Naive thymus-derived CD8-positive, alpha-beta T cell (primary cell): ENCODE measurements at regions not wholly inside any gene's neighbourhood (a gene's known extent, or its start where the extent isn't known, plus 50 kb on each side); places are given as distances from the start of the nearest gene placed in this dataset.
"Not testable (repeated sequence)": the region's sequence is repeated elsewhere in the genome, so short reads cannot be mapped to it uniquely, and the experiment has no call there.

Experiments used
- ATAC-seq, 2 donors: fragments of 150-1000 bp; cut with Tn5 transposase in 1 of 2; sonication (Bioruptor Pico), chemical (Tn5 transposase) in 1 of 2; 1 replicate in 1 of 2; 2 replicates in 1 of 2; pipeline ENCODE4 v1.10.0; 2021; ENCODE audit warnings: mild to moderate bottlenecking in 2 of 2, moderate library complexity in 2 of 2
- POLR2A ChIA-PET: fragments of 350-600 bp; sonication (Branson Sonifier 250); formaldehyde crosslinking; loops from one replicate; lab custom pipeline; 2021; ENCODE audit warnings: antibody characterized with exemption; lab: Charles Lee
- DNase-seq, 10 donors: peaks; one replicate each; pipeline versions ENCODE4 v3.0.0 to v3.0.0-alpha.2; 2020 to 2022
- H3K27ac Mint-ChIP-seq, 10 donors: one replicate each; pipeline ENCODE4 v1.8.0; 2020 to 2022; ENCODE audit warnings: mild to moderate bottlenecking in 10 of 10, mixed read lengths in 10 of 10, moderate library complexity in 4 of 10, inconsistent platforms in 1 of 10
- H3K27me3 Mint-ChIP-seq, 5 donors: one replicate each; pipeline ENCODE4 v1.8.0; 2021 to 2022; ENCODE audit warnings: mixed read lengths in 5 of 5
- H3K36me3 Mint-ChIP-seq, 3 donors: one replicate each; pipeline ENCODE4 v1.8.0; 2020 to 2022; ENCODE audit warnings: mixed read lengths in 3 of 3, mild to moderate bottlenecking in 2 of 3, inconsistent platforms in 1 of 3
- H3K4me1 Mint-ChIP-seq, 4 donors: one replicate each; pipeline ENCODE4 v1.8.0; 2021 to 2022; ENCODE audit warnings: mixed read lengths in 4 of 4
- H3K4me3 Mint-ChIP-seq, 10 donors: one replicate each; pipeline ENCODE4 v1.8.0; 2020 to 2022; ENCODE audit warnings: mild to moderate bottlenecking in 10 of 10, mixed read lengths in 10 of 10, moderate library complexity in 6 of 10, inconsistent platforms in 1 of 10
- H3K9me3 Mint-ChIP-seq, 9 donors: one replicate each; pipeline ENCODE4 v1.8.0; 2020 to 2022; ENCODE audit warnings: mixed read lengths in 9 of 9, mild to moderate bottlenecking in 3 of 9, inconsistent platforms in 1 of 9, moderate library complexity in 1 of 9

DNA sequence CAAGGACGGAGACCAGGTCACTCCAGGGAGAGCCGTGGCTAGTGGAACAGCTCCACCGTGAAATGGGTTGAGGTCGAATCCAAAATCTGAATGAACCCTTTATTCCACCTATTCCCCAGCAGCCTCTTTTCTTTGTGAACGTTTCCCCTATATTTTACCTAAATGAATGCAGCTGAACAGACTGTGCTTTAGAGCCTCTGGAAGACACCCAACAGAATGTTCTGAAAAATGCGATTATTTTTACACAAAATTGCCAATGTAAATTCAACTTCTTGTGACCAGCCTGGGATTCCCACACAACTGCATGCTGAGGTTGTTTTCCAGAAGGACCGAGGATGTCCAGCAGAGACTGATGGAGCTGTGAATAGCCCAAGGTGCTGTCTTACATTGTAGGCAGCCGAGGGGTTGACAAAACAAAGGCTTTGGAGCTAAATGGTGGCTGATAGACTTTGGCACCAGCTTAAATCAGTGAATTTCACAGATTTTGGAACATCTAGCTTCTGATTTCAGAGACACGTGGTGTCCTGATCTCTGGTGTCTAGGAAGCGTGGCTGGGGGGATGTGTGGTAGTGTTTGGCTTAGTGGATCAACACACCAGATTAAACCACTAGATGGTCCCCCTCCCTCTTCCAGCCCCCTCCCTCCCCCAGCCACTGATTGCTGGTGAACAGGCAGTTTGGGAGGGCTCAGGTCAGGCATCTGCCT is 150.4 kb downstream of the ZNF664 start:
- no peaks in the 10 kb centered on the region for H3K9me3 Mint-ChIP-seq
- H3K27ac Mint-ChIP-seq = no peak overlapping the region
- H3K4me1 Mint-ChIP-seq = no peaks in the 10 kb centered on the region
- DNase-seq (no peak), ATAC-seq (no peak)
- no peak overlapping the region for H3K4me3 Mint-ChIP-seq
- H3K27me3 Mint-ChIP-seq = peaks cover 0 to 7% (median 5%) of the 10 kb centered on the region in 5 donors
- POLR2A ChIA-PET = no interaction called here
- H3K36me3 Mint-ChIP-seq = no peaks in the 10 kb centered on the region

DNA sequence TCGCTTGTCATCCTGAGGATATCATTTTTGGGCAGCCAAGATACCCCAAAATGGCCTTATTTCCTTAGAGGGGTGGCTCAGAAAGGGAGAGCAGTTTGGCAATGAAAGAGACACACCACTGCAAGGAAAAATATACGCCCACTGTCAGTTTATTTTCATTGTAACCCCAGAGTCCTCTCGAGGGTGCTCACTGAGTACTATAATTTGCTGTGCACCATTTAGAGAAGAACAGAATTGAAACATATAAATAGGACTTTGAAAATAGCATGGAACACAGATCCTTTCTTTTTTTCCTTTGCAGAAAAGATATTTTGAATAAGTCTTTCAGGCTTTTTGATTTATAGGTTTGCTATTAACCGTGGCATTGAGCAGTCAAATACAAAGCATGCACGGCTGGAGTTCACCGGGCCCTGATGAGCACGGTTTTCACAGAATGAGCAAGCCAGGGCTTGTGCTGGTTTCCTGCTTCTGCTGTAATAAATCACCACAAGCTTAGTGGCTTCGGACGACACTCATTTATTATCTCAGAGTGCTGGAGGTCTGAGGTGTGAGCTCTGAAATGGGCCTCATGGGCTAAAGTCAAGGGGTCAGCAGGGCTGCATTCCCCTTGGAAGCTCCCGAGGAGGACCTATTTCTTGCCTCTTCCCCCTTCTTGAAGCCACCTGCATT is 152.3 kb downstream of the ZNF664 start:
- no peaks in the 10 kb centered on the region for H3K36me3 Mint-ChIP-seq
- POLR2A ChIA-PET = no interaction called here
- DNase-seq (no peak), ATAC-seq (no peak)
- peak overlapping the region in 1 of 10 donors; percentile 24 for H3K27ac Mint-ChIP-seq
- no peaks in the 10 kb centered on the region for H3K9me3 Mint-ChIP-seq
- H3K27me3 Mint-ChIP-seq = peaks cover 0 to 8% (median 5%) of the 10 kb centered on the region in 5 donors
- H3K4me3 Mint-ChIP-seq = no peak overlapping the region
- no peaks in the 10 kb centered on the region for H3K4me1 Mint-ChIP-seq

DNA sequence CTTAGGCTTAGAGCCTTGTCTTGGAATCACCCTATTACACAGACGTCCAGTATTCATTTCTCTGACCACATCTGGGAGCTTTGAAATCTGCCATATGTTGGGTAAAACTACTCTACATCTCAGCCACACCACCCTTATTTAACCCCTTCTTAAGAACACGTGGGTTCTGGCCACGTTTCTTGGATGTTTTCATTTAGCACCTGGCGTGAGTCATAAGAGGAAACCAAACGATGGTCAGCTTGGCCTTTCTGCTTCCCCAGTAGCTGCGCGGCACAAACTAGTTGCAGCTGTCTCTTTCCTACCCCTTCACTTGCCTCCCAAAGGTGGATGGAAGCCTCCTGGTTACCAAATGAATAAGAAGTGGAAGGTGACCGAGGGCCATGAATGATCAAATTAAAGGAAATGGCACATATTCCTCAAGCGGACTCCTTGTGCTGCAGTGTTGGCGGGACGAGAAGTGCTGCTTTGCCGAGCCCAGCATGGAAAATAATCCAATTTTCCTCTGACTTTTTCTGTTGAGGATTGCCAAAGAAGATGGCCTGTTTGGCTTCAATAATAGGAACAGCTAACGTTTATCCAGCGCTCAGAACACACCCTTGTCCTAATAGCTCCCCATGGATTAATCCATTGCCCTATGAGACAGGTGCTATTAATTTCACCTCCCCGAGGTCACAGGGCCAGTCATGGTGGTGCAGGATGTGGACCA is 154.1 kb downstream of the ZNF664 start:
- DNase-seq (no peak), ATAC-seq (no peak)
- POLR2A ChIA-PET = no interaction called here
- peaks cover 0 to 5% (median 3%) of the 10 kb centered on the region in 5 donors for H3K27me3 Mint-ChIP-seq
- no peak overlapping the region for H3K27ac Mint-ChIP-seq
- no peaks in the 10 kb centered on the region for H3K9me3 Mint-ChIP-seq
- H3K4me1 Mint-ChIP-seq = no peaks in the 10 kb centered on the region
- no peak overlapping the region for H3K4me3 Mint-ChIP-seq
- H3K36me3 Mint-ChIP-seq = no peaks in the 10 kb centered on the region

DNA sequence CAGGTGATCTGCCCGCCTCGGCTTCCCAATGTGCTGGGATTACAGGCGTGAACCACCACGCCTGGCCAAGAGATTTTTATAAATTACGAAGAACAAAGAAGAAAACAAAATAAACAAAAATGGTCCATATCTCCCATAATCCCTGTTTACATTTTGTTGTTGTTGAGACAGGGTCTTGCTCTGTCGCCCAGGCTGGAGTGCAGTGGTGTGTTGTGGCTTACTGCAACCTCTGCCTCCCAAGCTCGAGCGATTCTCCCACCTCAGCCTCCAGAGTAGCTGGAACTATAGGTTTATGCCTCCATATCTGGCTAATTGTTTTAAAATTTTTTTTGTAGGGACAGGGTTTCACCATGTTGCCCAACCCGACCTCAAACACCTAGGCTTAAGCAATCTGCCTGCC is 156.1 kb downstream of the ZNF664 start:
- POLR2A ChIA-PET = no interaction called here
- Mint-ChIP-seq H3K9me3 (no peaks in the 10 kb centered on the region), H3K4me1 (no peaks in the 10 kb centered on the region), H3K27ac (no peak overlapping the region), H3K27me3 (peaks cover 0 to 3% (median 0%) of the 10 kb centered on the region in 5 donors), H3K4me3 (no peak overlapping the region), H3K36me3 (no peaks in the 10 kb centered on the region)
- ATAC-seq (no peak), DNase-seq (no peak)

DNA sequence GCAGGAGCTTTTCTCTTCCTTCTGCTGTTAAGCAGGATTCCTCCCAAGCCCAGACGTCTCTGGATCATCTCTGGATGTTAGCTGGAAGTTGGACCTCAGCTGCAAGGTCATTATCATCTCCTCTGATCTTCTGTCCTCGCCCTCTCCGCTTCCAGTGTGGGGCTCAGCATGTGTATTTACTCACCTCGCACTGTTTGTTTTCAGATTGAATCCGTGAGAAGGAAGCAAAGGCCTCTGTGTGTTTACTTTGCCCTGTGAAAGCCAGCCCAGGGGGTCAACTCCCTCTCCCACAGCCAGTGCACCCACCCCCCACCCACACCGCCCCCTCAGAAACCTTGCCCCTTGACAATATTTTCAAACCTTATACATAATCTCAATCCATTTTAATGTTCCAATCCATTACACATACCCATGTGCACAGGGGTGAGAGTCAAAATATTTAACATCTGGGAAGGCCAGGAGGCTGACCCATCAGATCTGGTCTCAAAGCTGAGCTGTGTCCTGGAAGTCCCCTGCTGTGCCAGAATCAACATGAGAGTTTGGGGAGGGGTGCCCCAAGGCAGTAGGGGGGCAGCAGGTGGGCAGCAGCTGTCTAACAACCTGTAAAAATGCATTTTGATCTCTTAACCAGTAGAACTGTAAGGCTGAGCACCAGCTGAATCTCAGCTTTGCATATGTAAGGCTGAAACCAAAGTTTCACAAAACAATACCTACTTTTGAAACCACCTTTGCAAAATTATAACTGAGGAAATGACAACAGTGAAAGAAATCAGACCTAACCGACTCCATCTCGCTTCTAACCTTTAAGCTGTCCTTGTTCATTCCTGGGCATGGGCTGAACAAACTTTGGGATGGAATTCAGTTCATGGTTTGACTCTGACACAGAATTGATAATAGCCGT is 157.9 kb downstream of the ZNF664 start:
- H3K27me3 Mint-ChIP-seq = peaks cover 0 to 5% (median 2%) of the 10 kb centered on the region in 5 donors
- no peak overlapping the region for H3K4me3 Mint-ChIP-seq
- no peak overlapping the region for H3K27ac Mint-ChIP-seq
- POLR2A ChIA-PET = no interaction called here
- H3K4me1 Mint-ChIP-seq = no peaks in the 10 kb centered on the region
- no peak for ATAC-seq
- DNase-seq = no peak
- H3K36me3 Mint-ChIP-seq = no peaks in the 10 kb centered on the region
- H3K9me3 Mint-ChIP-seq = no peaks in the 10 kb centered on the region

DNA sequence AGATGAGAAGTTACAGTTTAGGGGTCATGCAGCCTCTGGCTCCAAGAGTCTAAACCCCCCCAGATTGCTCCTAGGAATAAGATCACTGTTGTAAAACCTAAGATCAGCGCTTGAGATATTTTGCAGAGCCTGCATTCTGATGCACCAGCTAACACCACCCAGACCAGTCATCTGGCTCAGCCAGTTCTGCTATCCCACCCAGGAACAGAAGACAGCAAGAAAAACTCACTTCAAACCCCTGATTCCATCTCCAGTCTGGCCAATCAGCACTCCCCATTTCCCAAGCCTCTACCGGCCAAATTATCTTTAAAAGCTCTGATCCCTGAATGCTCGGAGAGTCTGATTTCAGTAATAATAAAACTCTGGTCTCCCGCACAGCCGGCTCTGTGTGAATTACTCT is 158.6 kb downstream of the ZNF664 start:
- no peak for DNase-seq
- no peak for ATAC-seq
- Mint-ChIP-seq H3K4me3 (no peak overlapping the region), H3K27ac (no peak overlapping the region), H3K4me1 (no peaks in the 10 kb centered on the region), H3K27me3 (peaks cover 0 to 5% (median 3%) of the 10 kb centered on the region in 5 donors), H3K36me3 (peaks cover 0 to under 1% (median under 1%) of the 10 kb centered on the region in 3 donors), H3K9me3 (peaks cover 0 to 1% (median 0%) of the 10 kb centered on the region in 9 donors)
- POLR2A ChIA-PET = no interaction called here

DNA sequence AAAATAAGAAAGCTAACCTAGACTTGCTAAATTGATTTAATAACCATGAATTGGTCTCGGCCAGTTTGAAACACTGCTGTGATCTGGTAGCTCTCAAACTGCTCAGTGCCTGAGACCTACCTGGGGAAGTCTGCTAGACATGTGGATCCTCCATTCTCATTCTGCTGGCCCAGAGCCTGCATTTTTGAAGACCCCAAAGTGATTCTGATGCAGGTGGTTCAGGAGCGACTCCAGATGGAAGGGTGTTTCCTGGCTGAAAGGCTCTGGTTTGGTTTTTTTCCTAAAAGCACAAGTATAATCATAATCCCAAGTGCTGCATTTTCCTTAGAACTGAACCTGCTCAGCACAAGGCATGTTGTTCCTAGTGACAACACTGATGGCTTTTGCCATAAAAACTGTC is 159.5 kb downstream of the ZNF664 start:
- Mint-ChIP-seq H3K9me3 (peaks cover 0 to 10% (median 2%) of the 10 kb centered on the region in 9 donors), H3K4me1 (no peaks in the 10 kb centered on the region), H3K4me3 (no peak overlapping the region), H3K27me3 (peaks cover 0 to 8% (median 4%) of the 10 kb centered on the region in 5 donors), H3K27ac (no peak overlapping the region), H3K36me3 (peaks cover 0 to 6% (median 5%) of the 10 kb centered on the region in 3 donors)
- no peak for DNase-seq
- POLR2A ChIA-PET = no interaction called here
- ATAC-seq = no peak

DNA sequence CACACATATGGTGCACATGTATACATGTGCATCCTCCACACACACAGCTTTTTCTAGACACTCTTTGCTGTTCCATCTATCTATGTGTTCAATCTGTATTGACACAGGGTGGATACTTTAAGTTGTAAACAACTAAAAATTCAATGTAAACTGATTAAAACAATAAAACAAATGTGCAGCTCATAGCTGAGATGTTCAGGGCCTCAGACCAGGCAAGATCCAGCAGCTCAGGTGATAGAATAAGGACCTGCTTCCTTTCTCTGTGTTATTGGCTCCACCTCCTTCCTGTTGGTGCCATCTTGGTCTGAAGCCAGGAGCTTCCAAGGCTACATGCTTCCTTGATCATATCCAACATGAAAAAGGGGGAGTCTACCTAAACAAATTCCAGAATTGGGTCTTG is 158.1 kb upstream of the RFLNA start:
- ATAC-seq = no peak
- DNase-seq = no peak
- Mint-ChIP-seq H3K36me3 (peaks cover 0 to 22% (median 7%) of the 10 kb centered on the region in 3 donors), H3K9me3 (peaks cover 0 to 24% (median 5%) of the 10 kb centered on the region in 9 donors), H3K4me1 (no peaks in the 10 kb centered on the region), H3K27ac (no peak overlapping the region), H3K27me3 (peaks cover 8 to 23% (median 18%) of the 10 kb centered on the region in 5 donors), H3K4me3 (no peak overlapping the region)
- POLR2A ChIA-PET = no interaction called here

DNA sequence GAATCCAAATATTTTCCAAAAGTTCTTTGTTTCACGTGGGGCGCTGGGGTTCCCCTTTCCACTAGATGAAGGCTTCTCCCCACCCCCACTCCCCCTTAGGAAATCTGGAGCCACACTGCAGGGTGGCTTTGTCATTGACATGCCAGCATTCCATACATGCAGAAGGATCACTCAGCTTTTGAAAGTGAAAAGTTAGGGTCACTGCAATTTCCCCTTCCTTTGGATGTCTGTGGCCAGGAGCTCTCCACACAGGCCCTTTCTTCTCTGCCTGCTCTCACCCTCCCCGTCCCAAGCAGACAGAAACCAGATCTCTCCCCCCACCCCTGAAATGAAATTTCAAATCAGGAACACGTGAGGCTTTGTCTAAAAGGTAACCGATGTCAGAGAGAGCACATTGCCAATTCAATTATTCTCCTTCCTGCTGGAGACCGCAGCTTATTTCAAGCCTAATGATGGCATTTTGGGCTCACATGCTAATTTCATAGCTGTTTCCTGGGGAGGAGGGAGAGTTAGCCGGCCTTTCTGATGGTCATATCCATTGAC is 153.9 kb upstream of the RFLNA start:
- no peaks in the 10 kb centered on the region for H3K4me1 Mint-ChIP-seq
- POLR2A ChIA-PET = no interaction called here
- H3K27ac Mint-ChIP-seq = no peak overlapping the region
- ATAC-seq (no peak), DNase-seq (no peak)
- no peak overlapping the region for H3K4me3 Mint-ChIP-seq
- H3K36me3 Mint-ChIP-seq = peaks cover 0 to 30% (median 12%) of the 10 kb centered on the region in 3 donors
- H3K27me3 Mint-ChIP-seq = peaks cover 17 to 43% (median 27%) of the 10 kb centered on the region in 5 donors
- peaks cover 0 to 41% (median 13%) of the 10 kb centered on the region in 9 donors for H3K9me3 Mint-ChIP-seq

DNA sequence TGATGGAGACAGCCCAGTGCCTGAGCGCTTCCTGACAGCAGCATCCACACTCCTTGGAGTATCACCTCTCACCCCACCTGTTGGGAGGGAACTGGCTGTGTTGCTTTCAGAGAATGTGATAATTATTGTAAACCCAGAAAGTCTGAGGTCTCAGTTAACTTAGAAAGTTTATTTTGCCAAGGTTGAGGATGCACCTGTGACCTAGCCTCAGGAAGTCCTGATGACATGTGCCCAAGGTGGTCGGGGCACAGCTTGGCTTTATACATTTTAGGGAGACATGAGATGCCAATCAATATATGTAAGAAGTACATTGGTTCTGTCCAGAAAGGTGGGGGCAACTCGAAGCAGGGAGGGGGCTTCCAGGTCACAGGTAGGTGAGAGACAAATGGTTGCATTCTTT is 153.3 kb upstream of the RFLNA start:
- Mint-ChIP-seq H3K27me3 (peaks cover 17 to 43% (median 26%) of the 10 kb centered on the region in 5 donors), H3K36me3 (peaks cover 0 to 29% (median 12%) of the 10 kb centered on the region in 3 donors), H3K9me3 (peaks cover 0 to 41% (median 13%) of the 10 kb centered on the region in 9 donors), H3K27ac (peak overlapping the region in 1 of 10 donors; percentile 42)
- POLR2A ChIA-PET, DNase-seq, ATAC-seq, H3K4me1 Mint-ChIP-seq, H3K4me3 Mint-ChIP-seq: not testable (repeated sequence)

DNA sequence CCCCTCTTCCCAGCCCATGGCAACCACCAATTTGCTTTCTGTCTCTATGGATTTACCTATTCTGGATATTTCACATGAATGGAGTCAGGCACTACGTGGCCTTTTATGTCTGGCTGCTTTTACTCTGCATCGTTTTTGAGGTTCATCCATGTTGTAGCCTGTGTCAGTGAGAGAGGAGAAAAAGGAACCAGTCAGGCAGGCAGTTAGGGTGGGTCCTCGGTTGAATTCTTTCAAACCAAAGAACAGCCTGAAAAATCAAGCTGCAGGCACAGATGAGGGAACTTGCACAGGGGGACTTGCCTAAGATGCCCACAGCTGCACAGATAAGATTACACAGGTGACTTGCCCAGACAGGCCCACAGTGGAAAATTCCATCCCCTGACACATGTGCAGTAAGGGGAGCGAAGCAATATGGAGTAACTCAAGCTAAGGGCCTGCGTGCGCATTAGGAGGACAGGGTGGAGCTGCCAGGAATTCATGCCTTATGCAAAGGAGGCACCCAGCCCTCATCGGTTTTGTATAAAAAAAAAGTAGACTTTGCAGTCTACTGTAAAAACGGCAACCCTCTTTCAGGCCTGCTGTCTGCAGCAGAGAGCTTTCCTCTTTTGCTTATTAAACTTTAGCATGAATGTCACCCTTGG is 152.4 kb upstream of the RFLNA start:
- ATAC-seq = no peak
- Mint-ChIP-seq H3K27ac (no peak overlapping the region), H3K4me1 (peaks cover 0 to 2% (median 0%) of the 10 kb centered on the region in 4 donors)

More for the DNA sequence above, 152.4 kb upstream of the RFLNA start:
- POLR2A ChIA-PET = no interaction called here
- peaks cover 0 to 24% (median 7%) of the 10 kb centered on the region in 3 donors for H3K36me3 Mint-ChIP-seq
- H3K4me3 Mint-ChIP-seq = no peak overlapping the region
- DNase-seq = no peak
- peaks cover 0 to 32% (median 11%) of the 10 kb centered on the region in 9 donors for H3K9me3 Mint-ChIP-seq
- peaks cover 17 to 43% (median 24%) of the 10 kb centered on the region in 5 donors for H3K27me3 Mint-ChIP-seq
